Skeletal muscle cell (primary cell): ENCODE measurements at regions not wholly inside any gene's neighbourhood (a gene's known extent, or its start where the extent isn't known, plus 50 kb on each side); places are given as distances from the start of the nearest gene placed in this dataset.

ENCODE experiments used
- DNase-seq: peaks from one replicate; pipeline ENCODE4 v3.0.0-alpha.2; 2010; ENCODE audit warnings: low read depth
- H3K4me3 ChIP-seq: 2 replicates; pipeline ENCODE4 v1.5.1; 2011; ENCODE audit warnings: low read depth, mild to moderate bottlenecking, control low read depth, low read length, moderate library complexity

DNA sequence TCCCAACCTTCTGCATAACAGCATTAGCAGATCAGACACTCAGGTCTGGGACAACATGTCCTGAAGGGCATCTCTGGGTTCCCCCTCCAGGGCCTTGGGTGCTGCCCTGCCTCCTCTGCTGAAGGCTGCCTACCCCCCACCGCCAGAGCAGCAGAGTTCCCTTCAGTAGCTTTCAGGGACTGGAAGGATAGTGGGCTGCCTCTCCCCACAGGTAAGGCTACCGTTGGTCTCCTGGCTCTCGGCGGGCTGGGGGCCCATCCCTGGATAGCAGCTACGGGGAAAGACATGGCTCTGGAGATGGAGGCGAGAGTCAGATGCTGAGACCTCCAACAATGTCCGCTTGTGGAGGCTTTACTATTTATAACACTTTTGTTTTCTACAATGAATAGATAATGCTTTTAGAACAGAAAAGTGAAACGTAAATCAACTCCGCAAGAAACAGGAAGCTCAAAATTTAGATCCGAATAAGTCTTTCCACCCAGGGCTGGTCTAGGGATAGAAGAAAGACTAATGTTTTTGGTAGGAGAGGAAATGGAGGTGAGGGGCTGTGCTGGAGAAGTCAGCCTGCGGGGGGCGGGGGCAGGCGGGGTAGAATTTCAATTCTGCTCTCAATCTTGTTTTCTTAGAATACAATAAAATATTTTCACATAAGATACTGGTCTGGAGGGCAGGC lies 58.4 kb downstream of the ARL4C start:
- DNase-seq = no peak
- H3K4me3 ChIP-seq = no peak overlapping the region

DNA sequence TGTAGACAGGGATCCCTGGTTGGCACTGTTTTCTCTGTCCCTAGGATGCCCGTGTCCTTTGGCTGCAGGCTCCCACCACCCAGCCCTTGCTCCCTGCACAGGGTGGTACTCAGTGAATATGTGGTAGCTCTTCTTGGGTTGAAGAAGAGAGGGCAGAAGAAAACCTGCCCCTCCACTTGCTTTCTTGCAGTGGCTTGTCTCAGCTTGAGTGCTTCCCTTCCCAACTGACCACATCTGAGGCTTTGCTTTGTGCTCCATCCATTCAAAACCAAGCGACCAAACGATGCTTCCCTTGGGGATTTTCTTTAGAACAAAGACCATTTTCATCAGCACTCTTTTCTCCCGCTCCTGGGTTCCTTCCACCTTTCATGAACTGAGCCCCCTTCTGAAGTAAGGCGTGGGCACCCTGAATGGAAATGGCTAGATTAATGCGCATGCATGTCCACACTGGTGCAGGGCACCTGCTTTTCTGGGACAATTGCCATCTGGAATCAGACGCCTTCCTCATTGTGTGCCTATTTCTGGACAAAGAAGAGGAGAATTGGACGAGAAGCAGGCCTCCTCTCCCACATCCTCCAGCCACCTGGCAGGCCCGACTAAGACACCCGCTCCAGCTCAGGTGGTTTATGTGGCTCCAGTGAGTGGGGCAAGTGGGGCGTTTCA lies 59.1 kb downstream of the ARL4C start:
- no peak overlapping the region for H3K4me3 ChIP-seq
- no peak for DNase-seq

DNA sequence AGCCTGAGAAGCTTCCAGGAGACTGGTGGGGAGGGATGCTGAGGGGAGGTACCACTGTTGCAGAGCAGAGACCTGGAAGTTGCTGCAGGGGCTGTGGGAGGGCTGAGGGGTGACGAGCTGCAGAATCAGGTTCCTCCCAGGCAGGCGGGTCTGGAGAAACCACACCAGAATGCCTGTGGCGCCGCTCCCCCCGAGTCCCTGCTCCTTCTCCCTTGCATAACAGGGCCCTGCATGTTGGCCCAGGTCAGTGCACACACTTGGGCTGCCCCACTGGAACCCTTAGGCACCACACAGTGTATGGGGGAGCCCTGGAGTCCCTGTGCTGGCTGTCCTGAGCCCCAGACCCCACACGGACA lies 60.4 kb downstream of the ARL4C start:
- DNase-seq = no peak
- H3K4me3 ChIP-seq = no peak overlapping the region

DNA sequence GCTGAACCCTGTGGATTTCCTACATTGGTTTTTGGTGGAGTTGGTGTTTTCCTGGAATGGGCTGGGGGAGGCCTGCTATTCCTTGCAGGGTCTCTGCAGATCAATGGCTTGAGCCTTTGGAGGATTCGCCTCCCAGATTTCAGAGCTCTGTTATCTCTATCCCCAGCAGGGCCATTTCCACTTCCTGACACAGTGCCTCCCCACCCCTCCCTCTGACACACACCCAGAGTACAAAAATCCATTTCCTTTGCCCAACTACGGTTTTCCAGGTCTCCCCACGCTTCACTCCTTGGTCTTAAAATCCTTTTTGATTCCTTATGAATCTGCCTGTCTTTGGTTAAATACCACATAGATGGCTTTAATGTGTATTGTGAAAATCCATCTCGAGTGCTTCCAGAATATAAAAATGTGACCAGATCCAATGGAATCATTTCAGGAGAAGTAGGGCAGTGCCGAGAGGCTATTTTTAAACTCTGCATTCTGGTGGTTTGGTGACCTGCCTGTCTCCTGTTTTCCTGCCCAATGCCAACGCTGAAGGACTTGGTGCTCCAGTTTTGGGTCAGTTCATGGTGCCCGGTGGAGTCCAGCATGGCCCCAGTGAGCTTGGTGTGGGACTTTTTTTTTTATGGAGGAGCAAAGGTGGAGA lies 60.9 kb downstream of the ARL4C start:
- H3K4me3 ChIP-seq = no peak overlapping the region
- no peak for DNase-seq

DNA sequence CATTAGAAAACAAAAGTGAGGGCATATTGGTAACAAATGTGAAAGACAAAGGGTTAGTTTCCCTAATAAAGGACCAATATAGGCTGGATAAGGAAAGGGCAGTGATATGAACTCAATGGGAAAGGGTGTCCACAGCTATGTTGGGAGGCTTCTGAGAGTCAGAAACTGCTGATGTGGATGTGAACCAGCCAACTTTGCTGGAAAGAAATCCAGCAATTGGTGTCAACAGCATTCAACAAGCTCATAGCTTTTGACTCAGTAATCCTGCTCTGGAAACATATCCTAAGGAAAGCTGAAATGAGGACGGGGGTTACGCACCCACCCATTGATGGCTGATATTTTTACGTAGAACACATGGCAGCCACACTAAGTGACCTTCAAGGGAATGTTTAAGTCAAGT lies 63.7 kb downstream of the ARL4C start:
- H3K4me3 ChIP-seq = no peak overlapping the region
- DNase-seq = no peak

DNA sequence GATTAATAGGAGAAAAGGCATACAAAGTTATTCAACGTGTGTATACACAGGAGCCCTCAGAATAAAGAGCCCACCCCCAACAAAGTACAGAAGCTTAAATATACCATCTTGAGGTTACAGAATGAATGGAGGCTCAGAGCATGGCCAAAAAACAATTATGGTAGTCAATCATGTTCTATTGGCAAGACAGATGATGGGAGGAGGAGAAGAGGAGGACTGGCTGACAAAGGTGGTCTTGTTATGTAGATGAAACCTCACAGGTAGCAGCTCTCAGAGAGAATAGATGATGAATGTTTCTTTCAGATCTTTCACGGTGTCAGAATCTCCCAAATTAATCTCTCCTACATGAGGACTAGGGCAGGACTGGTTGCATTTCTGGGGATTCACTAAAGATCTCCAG lies 66.0 kb downstream of the ARL4C start:
- no peak for DNase-seq
- H3K4me3 ChIP-seq = no peak overlapping the region

DNA sequence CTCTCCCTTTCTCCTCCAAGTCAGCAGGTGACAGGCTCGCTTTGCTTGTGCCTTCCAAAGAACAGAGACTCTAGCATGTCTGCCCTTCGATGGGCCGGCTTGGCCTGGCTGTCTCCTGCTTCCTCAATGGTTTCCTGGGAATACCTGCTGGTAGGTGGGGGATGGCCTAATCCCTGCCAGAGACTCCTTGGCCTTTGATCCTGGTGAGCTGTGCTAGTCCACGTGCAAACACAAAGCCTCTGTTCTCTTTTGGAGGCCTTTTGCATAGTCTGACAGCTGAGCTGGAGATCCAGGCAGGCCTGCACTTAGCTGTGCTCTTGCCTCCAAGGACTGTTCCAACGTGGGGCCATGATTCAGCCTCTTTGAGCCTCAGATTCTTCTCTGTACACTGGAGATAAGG lies 67.6 kb downstream of the ARL4C start:
- no peak for DNase-seq
- no peak overlapping the region for H3K4me3 ChIP-seq

DNA sequence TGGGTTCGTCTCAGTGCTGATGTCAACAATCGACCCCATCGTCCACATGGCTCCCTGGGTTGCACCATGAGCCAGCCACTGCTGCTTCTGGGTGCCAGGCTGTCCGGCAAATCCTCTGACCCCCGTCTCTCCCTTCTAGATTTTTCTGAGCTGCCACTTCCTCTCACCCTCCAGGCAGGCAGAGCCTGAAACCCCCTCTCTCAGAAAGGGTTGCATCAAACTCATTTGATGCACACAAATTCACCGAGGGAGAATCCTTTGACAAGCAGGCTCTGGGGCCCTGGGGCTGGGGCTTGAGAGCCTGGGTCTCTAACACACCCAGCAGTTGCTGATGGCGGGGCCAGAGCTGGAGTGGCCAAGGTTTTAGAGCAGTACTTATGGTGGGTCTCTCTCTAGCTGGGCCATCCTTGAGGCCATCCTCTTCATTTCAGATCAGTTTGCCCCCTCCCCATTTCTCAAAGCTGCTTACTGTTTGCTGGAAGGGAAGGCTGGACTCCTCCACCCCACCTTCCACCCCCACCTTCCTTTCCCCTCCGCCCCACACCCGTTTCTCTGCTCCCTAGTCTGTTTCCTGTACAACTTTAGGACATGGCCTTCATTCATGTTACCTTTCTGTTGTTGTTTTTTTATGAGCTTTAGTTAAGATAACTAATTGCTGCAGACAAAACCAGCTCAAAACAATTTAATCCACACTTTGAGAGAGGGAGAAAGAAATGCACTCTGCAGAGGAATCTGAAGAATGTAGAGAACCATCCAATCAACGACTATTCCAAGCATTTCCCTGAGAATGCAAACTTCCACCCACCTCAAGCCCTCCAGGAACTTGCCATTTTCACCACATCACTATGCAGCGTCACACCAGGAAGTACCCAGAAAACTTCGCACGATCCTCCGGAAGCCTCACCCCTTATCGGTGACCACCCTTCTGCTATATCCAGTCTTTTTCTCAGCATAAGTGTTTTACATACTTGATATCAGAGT lies 69.5 kb downstream of the ARL4C start:
- H3K4me3 ChIP-seq = no peak overlapping the region
- no peak for DNase-seq

DNA sequence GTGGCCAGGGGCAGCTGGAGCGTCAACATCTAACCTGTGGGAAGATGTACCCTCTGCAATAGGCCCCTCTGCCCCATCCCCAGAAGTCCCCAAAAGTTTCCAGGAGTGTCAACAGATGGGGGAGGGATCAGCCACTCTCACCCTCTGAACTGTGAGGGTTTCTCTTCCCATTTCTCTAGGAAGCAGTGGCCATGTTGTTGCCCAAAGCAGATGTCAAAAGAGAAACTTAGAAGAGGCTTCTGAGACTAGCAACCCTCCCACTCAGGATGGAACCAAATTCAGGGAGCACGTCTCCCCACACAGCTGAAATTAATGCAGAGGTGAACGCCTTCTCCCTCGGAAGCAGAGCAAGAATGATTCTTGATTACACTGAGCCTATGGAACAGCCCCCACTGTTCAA lies 70.3 kb downstream of the ARL4C start:
- no peak overlapping the region for H3K4me3 ChIP-seq
- DNase-seq = no peak

DNA sequence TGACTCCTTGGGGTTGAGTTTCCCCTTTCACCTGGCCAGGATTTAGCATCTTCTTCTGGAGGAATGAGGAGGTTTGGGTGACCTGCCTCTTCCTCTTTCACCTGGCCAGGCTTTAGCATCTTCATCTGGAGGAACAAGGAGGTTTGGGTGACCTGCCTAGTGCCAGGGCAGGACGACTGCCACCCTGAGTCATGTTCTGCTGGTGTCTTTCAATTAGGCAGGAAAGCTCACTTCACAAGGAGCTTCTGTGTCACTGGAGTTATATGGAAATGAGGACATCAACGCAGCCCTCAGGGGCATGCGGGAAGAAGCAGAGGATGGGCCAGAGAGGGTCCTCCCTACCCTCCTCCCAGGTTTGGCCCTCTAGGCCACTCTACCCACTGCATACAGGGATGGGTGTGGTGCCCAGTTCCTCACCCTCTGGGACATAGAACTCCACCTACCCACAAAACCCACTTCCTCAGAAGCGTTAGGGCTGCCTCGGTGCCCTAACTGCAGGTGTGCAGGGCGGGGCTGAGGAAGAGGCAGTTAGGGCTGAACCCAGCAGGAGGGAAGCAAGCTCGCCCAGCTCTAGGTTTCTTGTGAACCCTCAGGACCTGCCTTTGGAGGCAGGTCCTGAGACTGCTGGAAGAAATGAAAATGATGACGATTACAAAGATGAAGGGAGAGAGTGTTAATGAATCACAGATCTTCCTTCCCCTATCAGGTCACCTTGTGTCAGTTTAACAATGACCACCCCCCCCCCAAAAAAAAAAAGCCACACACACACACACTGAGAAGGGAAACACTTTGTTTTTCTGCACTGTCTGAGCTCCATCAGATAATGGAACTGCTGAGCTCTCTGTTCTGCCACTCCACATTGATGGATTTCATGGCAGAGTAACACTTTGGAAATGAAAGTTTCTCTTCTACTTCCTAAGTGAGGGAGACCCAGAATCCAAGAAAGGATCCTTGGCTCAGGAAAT lies 71.0 kb downstream of the ARL4C start:
- H3K4me3 ChIP-seq = no peak overlapping the region

DNA sequence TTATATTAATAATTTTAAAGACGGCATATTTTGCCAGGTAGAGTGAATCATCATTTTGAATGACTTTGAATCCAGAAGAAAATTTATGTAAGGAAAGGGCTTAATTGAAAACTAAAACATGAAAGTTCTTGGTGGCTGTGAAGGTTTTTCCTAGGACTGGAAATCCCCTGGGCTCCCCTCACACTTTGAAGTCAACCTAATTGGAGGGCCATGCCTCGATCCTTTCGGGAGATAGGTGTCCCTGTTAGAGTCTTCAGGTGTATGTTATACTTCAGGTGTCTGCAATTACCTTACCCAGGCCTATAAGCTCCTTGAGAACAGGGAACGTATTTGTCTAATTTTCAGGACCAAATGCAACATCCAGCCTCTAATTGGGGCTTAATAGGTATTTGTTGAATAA lies 73.0 kb downstream of the ARL4C start:
- no peak overlapping the region for H3K4me3 ChIP-seq
- no peak for DNase-seq

More for the DNA sequence above, 71.0 kb downstream of the ARL4C start:
- no peak for DNase-seq

DNA sequence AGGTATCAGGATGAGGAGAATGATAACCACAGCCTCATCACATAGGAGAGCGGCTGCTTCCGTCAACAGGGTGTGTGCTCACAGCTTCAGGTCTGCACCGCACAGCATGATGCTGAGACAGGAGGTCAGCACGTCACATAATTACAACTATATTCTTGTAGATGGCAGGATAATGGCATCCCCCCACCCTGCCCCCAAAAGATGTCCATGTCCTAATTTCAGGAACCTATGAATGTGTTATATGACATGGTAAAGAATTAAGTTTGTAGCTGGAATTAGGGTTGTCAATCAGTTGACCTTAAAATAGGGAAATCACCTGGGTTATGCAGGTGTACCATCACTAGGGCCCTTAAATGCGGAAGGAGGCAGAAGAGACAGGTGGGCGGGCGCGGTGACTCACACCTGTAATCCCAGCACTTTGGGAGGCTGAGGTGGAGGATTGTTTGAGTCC lies 73.9 kb downstream of the ARL4C start:
- no peak overlapping the region for H3K4me3 ChIP-seq
- no peak for DNase-seq

DNA sequence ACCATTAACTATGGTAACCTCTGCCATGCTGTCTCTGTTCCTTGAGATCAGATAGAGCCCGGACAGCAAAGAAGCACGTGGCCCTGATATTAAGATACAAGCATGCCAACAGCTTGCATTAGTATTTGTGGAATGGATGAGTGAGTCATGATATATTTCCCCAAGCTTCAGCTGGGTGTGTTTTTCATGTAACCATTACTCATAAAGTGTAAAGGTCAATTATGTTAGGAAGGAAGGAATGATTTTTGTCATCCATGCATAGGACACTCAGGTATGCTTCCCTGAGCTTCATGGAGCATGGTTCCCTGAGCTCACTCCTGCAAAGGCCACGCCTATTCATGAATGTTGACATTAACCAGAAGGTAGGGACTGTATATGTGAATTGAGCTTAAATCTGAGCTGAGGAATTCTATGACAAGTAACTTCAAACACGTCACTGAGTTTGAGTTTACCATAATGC lies 74.6 kb downstream of the ARL4C start:
- H3K4me3 ChIP-seq = no peak overlapping the region
- DNase-seq = peak; percentile 60

DNA sequence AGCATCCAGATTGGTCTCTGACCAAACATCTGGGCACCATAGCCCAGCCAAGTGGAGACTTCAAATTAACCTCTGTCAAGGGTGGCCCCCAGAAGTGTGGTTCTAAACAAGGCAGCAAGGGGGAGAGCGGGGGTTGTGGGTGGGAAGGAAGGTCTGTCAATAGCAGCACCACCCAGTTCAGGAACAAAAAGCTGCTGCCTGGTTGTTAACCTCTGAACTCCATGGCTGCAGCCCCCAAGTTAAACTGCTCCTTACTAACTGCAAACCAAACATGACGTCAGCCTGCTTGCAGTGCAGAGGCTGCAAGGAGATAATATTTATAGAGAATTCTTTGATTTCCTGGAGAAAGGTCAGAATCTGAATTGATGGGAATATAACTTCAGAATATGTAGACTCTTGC lies 76.5 kb downstream of the ARL4C start:
- DNase-seq = no peak
- no peak overlapping the region for H3K4me3 ChIP-seq

DNA sequence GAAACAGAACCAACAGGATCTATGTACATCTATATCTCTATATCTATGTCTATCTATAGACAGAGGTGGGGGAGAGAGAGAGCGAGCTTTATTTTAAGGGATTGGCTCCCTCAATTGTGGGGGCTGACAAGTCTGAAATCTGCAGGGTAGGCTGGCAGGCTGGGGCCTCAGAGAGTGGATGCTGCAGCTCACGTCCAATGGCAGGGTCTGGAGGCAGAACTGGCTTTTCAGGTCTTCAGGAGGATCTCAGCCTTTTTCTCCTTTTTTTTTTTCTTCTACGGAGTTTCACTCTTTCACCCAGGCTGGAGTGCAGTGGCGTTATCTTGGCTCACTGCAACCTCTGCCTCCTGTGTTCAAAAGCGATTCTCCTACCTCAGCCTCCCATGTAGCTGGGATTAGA lies 77.2 kb downstream of the ARL4C start:
- no peak overlapping the region for H3K4me3 ChIP-seq
- DNase-seq = no peak

DNA sequence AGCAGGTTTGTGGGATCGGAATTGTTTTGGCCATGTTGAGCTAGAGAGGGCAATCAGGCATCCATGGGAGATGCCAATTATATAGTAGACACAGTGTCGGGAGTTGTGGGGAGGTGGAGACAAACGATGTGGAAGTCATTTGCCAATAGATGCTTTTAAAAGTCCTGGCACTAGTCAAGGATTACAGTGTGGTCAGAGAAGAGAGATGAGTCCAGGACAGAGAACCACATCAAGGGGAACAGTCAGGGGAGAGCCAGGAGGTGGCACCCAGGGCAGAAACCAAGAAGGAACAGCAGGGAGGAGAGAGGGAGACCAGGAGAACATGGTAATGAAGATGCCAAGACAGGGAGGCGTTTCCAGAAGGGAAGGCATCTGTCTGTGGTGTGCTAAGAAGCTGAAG lies 81.2 kb downstream of the ARL4C start:
- DNase-seq = no peak
- no peak overlapping the region for H3K4me3 ChIP-seq

DNA sequence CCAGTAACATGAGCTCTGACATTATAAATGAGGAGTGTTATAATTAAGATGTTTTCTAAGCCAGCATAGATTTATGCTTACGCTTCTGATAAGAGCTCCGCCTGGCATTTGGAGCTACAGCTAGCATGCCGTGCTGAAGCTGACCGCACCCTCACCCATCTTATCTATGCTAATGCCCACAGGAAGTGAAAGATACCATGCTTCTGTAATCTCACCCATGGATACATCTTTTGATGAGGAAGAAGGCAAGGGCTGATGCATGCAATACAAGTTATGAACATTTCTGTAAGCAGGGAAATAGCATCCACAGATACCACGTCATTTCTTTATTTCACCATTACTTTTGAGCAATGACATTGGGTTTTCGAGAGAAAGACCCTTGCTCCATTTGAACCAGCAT lies 82.3 kb downstream of the ARL4C start:
- no peak overlapping the region for H3K4me3 ChIP-seq
- DNase-seq = no peak

DNA sequence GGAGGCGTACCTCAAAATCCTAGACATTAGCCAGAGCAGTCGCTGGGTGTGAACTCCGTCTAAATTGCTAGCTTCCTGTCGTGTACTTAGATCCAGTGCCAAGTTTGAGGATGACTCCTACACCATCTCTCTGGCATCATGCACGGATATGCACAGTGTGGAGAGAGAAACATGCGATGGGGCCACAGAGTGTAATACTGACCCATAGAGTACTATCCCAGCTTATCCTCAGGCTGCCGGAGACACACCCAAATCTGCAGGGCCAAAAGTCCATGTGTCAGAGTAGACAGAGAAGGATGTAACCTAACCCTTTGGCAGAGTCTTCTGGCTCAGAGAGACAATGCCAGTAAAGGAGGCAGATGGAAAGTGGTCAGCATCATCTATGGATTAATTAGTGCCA lies 84.2 kb downstream of the ARL4C start:
- no peak for DNase-seq
- no peak overlapping the region for H3K4me3 ChIP-seq

DNA sequence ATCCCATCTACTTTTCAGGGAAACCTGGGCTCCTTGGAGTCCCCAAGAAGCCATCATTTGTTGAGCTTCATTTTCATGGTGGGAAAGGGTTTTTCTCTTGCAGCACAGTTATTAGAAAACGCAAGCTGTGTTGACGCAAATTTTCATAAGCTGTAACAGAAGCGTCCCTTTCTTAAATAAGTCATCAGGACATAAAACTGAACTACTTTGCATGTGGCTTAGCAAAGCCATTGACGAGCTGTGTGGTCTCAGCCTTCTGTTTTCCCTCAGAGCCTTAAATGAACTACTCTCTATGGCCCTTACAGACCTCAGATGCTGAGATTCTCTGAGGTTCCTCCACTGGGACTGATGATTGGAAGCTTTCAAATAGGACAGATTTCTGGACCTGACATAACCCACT lies 85.1 kb downstream of the ARL4C start:
- no peak for DNase-seq
- no peak overlapping the region for H3K4me3 ChIP-seq
